Lower leg skin (tissue), 3 donors: ENCODE measurements at regions not wholly inside any gene's neighbourhood (a gene's known extent, or its start where the extent isn't known, plus 50 kb on each side); places are given as distances from the start of the nearest gene placed in this dataset.

Source experiments
- POLR2A ChIP-seq, 2 donors: fragments of 450-650 bp; IDR thresholded peaks; one replicate each; pipeline ENCODE4 v1.6.1; 2016 to 2017; ENCODE audit warnings: antibody characterized with exemption in 2 of 2, mild to moderate bottlenecking in 1 of 2, moderate library complexity in 1 of 2
- TF ChIP-seq, protein P1 (sequence below), 3 donors: fragments of 450-650 bp; IDR thresholded peaks; one replicate each; pipeline ENCODE4 v1.5.1; 2016; ENCODE audit warnings: antibody characterized with exemption in 3 of 3, mild to moderate bottlenecking in 3 of 3, moderate library complexity in 2 of 3

GRCh38 chr9:4397917-4398316 is 92.4 kb upstream of the SLC1A1 start:
- TF ChIP-seq, protein P1, sequence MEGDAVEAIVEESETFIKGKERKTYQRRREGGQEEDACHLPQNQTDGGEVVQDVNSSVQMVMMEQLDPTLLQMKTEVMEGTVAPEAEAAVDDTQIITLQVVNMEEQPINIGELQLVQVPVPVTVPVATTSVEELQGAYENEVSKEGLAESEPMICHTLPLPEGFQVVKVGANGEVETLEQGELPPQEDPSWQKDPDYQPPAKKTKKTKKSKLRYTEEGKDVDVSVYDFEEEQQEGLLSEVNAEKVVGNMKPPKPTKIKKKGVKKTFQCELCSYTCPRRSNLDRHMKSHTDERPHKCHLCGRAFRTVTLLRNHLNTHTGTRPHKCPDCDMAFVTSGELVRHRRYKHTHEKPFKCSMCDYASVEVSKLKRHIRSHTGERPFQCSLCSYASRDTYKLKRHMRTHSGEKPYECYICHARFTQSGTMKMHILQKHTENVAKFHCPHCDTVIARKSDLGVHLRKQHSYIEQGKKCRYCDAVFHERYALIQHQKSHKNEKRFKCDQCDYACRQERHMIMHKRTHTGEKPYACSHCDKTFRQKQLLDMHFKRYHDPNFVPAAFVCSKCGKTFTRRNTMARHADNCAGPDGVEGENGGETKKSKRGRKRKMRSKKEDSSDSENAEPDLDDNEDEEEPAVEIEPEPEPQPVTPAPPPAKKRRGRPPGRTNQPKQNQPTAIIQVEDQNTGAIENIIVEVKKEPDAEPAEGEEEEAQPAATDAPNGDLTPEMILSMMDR (IDR thresholded peaks at IDR 0.05) = no peak
- TF ChIP-seq POLR2A (IDR thresholded peaks at IDR 0.05) = no peak
